ENCODE measurements at regions not wholly inside any gene's neighbourhood (a gene's known extent, or its start where the extent isn't known, plus 50 kb on each side); places are given as distances from the start of the nearest gene placed in this dataset.

- Histone ChIP-seq H3K27ac (ENCODE audit: control insufficient read depth, insufficient read depth, low read length) (no peak overlapping the region), H3K79me2 (ENCODE audit: control insufficient read depth, insufficient read depth, low read length) (no peaks in the 10 kb centered on the region), H3K4me1 (ENCODE audit: control insufficient read depth, extremely low read depth, insufficient read depth, low read length) (no peaks in the 10 kb centered on the region), H3K9me3 (ENCODE audit: control insufficient read depth, low read depth, low read length) (no peaks in the 10 kb centered on the region), H3K9ac (ENCODE audit: control insufficient read depth, extremely low read depth, insufficient read depth, low read length) (no peak overlapping the region), H3K4me2 (ENCODE audit: control insufficient read depth, extremely low read depth, insufficient read depth, low read depth, low read length) (no peak overlapping the region), H3K27me3 (ENCODE audit: control insufficient read depth, extremely low read depth, insufficient read depth, low read length) (no peaks in the 10 kb centered on the region), H4K20me1 (ENCODE audit: control insufficient read depth, extremely low read depth, insufficient read depth, low read length) (no peaks in the 10 kb centered on the region), H3K36me3 (ENCODE audit: control insufficient read depth in 2 of 2, extremely low read depth in 1 of 2, insufficient read depth in 2 of 2, low read length in 2 of 2) (no peaks in the 10 kb centered on the region), H3K4me3 (ENCODE audit: control insufficient read depth in 2 of 3, extremely low read depth in 1 of 3, insufficient read depth in 2 of 3, low read depth in 1 of 3, low read length in 3 of 3) (no peak overlapping the region), H3K9me1 (ENCODE audit: control insufficient read depth, extremely low read depth, insufficient read depth, low read length) (no peaks in the 10 kb centered on the region), H2AFZ (ENCODE audit: control insufficient read depth, low read length) (no peak overlapping the region)
- no peak for FAIRE-seq
- no peak for TF ChIP-seq EZH2 (IDR thresholded peaks at IDR 0.05; ENCODE audit: low read length)
- no peak for TF ChIP-seq CTCF (optimal IDR thresholded peaks at IDR 0.05 in 1 of 3, IDR thresholded peaks at IDR 0.05 in 1 of 3, conservative IDR thresholded peaks at IDR 0.05 in 1 of 3; ENCODE audit: extremely low read depth in 1 of 3, insufficient read depth in 2 of 3, low read length in 3 of 3)
- dilution Hi-C loops (cut with MboI; ENCODE audit: extremely low pct_ligation_motif_present, low sequenced_read_pairs) = no loop called here
- DNase-seq (ENCODE audit: low read depth, low spot score) = no peak
These were observed 783.2 kb upstream of the CDH2 start for GRCh38 chr18:28960146-28960545.

GRCh38 chr18:28952339-28952738 is 775.4 kb upstream of the CDH2 start:
- DNase-seq (ENCODE audit: low read depth, low spot score) = no peak
- dilution Hi-C loops (cut with MboI; ENCODE audit: extremely low pct_ligation_motif_present, low sequenced_read_pairs) = no loop called here
- Histone ChIP-seq H3K36me3 (ENCODE audit: control insufficient read depth in 2 of 2, extremely low read depth in 1 of 2, insufficient read depth in 2 of 2, low read length in 2 of 2) (no peaks in the 10 kb centered on the region), H3K27ac (ENCODE audit: control insufficient read depth, insufficient read depth, low read length) (no peak overlapping the region), H3K4me3 (ENCODE audit: control insufficient read depth in 2 of 3, extremely low read depth in 1 of 3, insufficient read depth in 2 of 3, low read depth in 1 of 3, low read length in 3 of 3) (no peak overlapping the region), H3K9me3 (ENCODE audit: control insufficient read depth, low read depth, low read length) (peaks cover 2% of the 10 kb centered on the region), H3K4me1 (ENCODE audit: control insufficient read depth, extremely low read depth, insufficient read depth, low read length) (no peaks in the 10 kb centered on the region), H3K9ac (ENCODE audit: control insufficient read depth, extremely low read depth, insufficient read depth, low read length) (no peak overlapping the region), H3K4me2 (ENCODE audit: control insufficient read depth, extremely low read depth, insufficient read depth, low read depth, low read length) (no peak overlapping the region), H2AFZ (ENCODE audit: control insufficient read depth, low read length) (no peak overlapping the region), H3K27me3 (ENCODE audit: control insufficient read depth, extremely low read depth, insufficient read depth, low read length) (no peaks in the 10 kb centered on the region), H4K20me1 (ENCODE audit: control insufficient read depth, extremely low read depth, insufficient read depth, low read length) (no peaks in the 10 kb centered on the region), H3K79me2 (ENCODE audit: control insufficient read depth, insufficient read depth, low read length) (no peaks in the 10 kb centered on the region), H3K9me1 (ENCODE audit: control insufficient read depth, extremely low read depth, insufficient read depth, low read length) (no peaks in the 10 kb centered on the region)
- no peak for FAIRE-seq
- TF ChIP-seq CTCF (optimal IDR thresholded peaks at IDR 0.05 in 1 of 3, IDR thresholded peaks at IDR 0.05 in 1 of 3, conservative IDR thresholded peaks at IDR 0.05 in 1 of 3; ENCODE audit: extremely low read depth in 1 of 3, insufficient read depth in 2 of 3, low read length in 3 of 3) = no peak
- no peak for TF ChIP-seq EZH2 (IDR thresholded peaks at IDR 0.05; ENCODE audit: low read length)

Measured in keratinocyte (primary cell).